SK-N-SH treated with all-trans-retinoic acid at 6 μM for 48 hours (cell line): ENCODE measurements at regions not wholly inside any gene's neighbourhood (a gene's known extent, or its start where the extent isn't known, plus 50 kb on each side); places are given as distances from the start of the nearest gene placed in this dataset.

Experiments used
- ATAC-seq: fragments of 200-7000 bp; cut with Tn5 transposase; 3 replicates; pipeline ENCODE4 v1.9.1; 2020; ENCODE audit warnings: mild to moderate bottlenecking, moderate library complexity
- ARNTL ChIP-seq: fragments of 450-650 bp; formaldehyde crosslinking; IDR thresholded peaks from 2 replicates; pipeline ENCODE4 v1.5.0; 2020; ENCODE audit warnings: low read depth, mild to moderate bottlenecking, moderate library complexity, borderline replicate concordance
- BACH2 ChIP-seq: fragments of 250-450 bp; sonication (Bioruptor Pico); IDR thresholded peaks from 2 replicates; pipeline ENCODE4 v1.9.0; 2021; ENCODE audit warnings: mild to moderate bottlenecking, borderline replicate concordance
- ESRRG ChIP-seq: fragments of 250-450 bp; sonication (Bioruptor Pico); IDR thresholded peaks from 2 replicates; pipeline ENCODE4 v1.6.1; 2021; ENCODE audit warnings: mild to moderate bottlenecking
- GLIS3 ChIP-seq: fragments of 250-450 bp; sonication (Bioruptor Pico); IDR thresholded peaks from 2 replicates; pipeline ENCODE4 v1.5.0; 2020; ENCODE audit warnings: mild to moderate bottlenecking, moderate library complexity
- PPARA ChIP-seq: fragments of 250-450 bp; sonication (Bioruptor Pico); IDR thresholded peaks from 2 replicates; pipeline ENCODE4 v1.5.0; 2020; ENCODE audit warnings: mild to moderate bottlenecking, borderline replicate concordance
- RARB ChIP-seq: fragments of 250-450 bp; sonication (Bioruptor Pico); IDR thresholded peaks from 2 replicates; pipeline ENCODE4 v1.8.0; 2021; ENCODE audit warnings: mild to moderate bottlenecking, moderate library complexity
- SNAI2 ChIP-seq: fragments of 250-450 bp; sonication (Bioruptor Pico); IDR thresholded peaks from 2 replicates; pipeline ENCODE4 v1.5.0; 2020; ENCODE audit warnings: mild to moderate bottlenecking, moderate library complexity
- TCF4 ChIP-seq: fragments of 250-450 bp; sonication (Bioruptor Pico); IDR thresholded peaks from 2 replicates; pipeline ENCODE4 v1.8.0; 2021; ENCODE audit warnings: mild to moderate bottlenecking, moderate library complexity, borderline replicate concordance
- TOX ChIP-seq: fragments of 250-450 bp; sonication (Bioruptor Pico); IDR thresholded peaks from 2 replicates; pipeline ENCODE4 v1.8.0; 2021; ENCODE audit warnings: mild to moderate bottlenecking, moderate library complexity, borderline replicate concordance
- ZC3H10 ChIP-seq: fragments of 250-450 bp; sonication (Bioruptor Pico); IDR thresholded peaks from 2 replicates; pipeline ENCODE4 v1.5.1; 2021; ENCODE audit warnings: mild to moderate bottlenecking, moderate library complexity
- ZFP3 ChIP-seq: fragments of 250-450 bp; sonication (Bioruptor Pico); IDR thresholded peaks from 2 replicates; pipeline ENCODE4 v1.5.0; 2020; ENCODE audit warnings: mild to moderate bottlenecking, moderate library complexity
- ZFP30 ChIP-seq: fragments of 450-650 bp; formaldehyde crosslinking; IDR thresholded peaks from 2 replicates; pipeline ENCODE4 v1.5.0; 2022; ENCODE audit warnings: mild to moderate bottlenecking, moderate library complexity
- ZNF565 ChIP-seq: fragments of 450-650 bp; formaldehyde crosslinking; conservative IDR thresholded peaks from 2 replicates; pipeline ENCODE4 v1.5.0; 2020; ENCODE audit warnings: low read depth, mild to moderate bottlenecking, moderate library complexity
- ZNF70 ChIP-seq: fragments of 450-650 bp; formaldehyde crosslinking; IDR thresholded peaks from 2 replicates; pipeline ENCODE4 v1.5.0; 2020; ENCODE audit warnings: mild to moderate bottlenecking, moderate library complexity
- ZNF8 ChIP-seq: fragments of 450-650 bp; formaldehyde crosslinking; IDR thresholded peaks from 2 replicates; pipeline ENCODE4 v1.5.0; 2020; ENCODE audit warnings: mild to moderate bottlenecking, moderate library complexity
- TF ChIP-seq, protein P1 (sequence below): fragments of 250-450 bp; sonication (Bioruptor Pico); IDR thresholded peaks from 2 replicates; pipeline ENCODE4 v1.8.0; 2020; ENCODE audit warnings: mild to moderate bottlenecking, moderate library complexity, borderline replicate concordance
- TF ChIP-seq, protein P2 (sequence below): fragments of 250-450 bp; sonication (Bioruptor Pico); IDR thresholded peaks from 2 replicates; pipeline ENCODE4 v1.8.0; 2021; ENCODE audit warnings: low read depth, mild to moderate bottlenecking, moderate library complexity, borderline replicate concordance
- TF ChIP-seq, protein P3 (sequence below): fragments of 250-450 bp; sonication (Bioruptor Pico); IDR thresholded peaks from 2 replicates; pipeline ENCODE4 v1.5.1; 2020; ENCODE audit warnings: low read depth, mild to moderate bottlenecking, moderate library complexity
- TF ChIP-seq, protein P4 (sequence below): fragments of 250-450 bp; sonication (Bioruptor Pico); IDR thresholded peaks from 2 replicates; pipeline ENCODE4 v1.5.0; 2020; ENCODE audit warnings: mild to moderate bottlenecking, moderate library complexity
- TF ChIP-seq, protein P5 (sequence below): fragments of 250-450 bp; sonication (Bioruptor Pico); IDR thresholded peaks from 2 replicates; pipeline ENCODE4 v1.5.1; 2021; ENCODE audit warnings: mild to moderate bottlenecking, moderate library complexity

DNA sequence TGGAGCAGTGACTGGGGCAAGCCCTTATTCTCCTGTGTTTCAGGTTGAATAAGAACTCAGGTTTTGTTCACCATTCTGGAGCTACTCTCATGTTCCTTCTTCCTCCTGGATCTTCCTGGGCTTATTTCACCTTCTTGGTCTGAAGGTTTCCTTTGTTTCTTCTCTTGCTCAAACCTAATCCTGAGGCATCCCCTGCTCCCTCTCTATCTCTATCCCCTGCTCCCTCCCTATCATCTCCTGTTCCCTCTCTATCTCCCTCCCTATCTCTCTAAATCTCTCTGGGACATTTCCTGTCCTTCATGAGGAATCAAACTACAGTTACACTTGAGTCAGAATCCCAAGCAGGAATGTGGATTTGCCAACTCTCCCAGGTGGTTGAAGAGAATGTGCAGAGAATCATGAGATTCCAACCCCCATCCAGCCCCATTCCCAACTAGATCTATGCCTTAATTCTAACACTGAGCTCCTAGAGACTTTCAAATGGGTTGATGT is 134.9 kb upstream of the ZIC3 start:
- ATAC-seq = no peak
- TF ChIP-seq ZNF8 (CRISPR knock-in tag) (no peak), GLIS3 (CRISPR knock-in tag) (no peak), RARB (CRISPR knock-in tag) (no peak), ZFP30 (CRISPR knock-in tag) (no peak), TOX (no peak), SNAI2 (CRISPR knock-in tag) (no peak)
- TF ChIP-seq, protein P1, sequence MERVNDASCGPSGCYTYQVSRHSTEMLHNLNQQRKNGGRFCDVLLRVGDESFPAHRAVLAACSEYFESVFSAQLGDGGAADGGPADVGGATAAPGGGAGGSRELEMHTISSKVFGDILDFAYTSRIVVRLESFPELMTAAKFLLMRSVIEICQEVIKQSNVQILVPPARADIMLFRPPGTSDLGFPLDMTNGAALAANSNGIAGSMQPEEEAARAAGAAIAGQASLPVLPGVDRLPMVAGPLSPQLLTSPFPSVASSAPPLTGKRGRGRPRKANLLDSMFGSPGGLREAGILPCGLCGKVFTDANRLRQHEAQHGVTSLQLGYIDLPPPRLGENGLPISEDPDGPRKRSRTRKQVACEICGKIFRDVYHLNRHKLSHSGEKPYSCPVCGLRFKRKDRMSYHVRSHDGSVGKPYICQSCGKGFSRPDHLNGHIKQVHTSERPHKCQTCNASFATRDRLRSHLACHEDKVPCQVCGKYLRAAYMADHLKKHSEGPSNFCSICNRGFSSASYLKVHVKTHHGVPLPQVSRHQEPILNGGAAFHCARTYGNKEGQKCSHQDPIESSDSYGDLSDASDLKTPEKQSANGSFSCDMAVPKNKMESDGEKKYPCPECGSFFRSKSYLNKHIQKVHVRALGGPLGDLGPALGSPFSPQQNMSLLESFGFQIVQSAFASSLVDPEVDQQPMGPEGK = no peak
- TF ChIP-seq, protein P2, sequence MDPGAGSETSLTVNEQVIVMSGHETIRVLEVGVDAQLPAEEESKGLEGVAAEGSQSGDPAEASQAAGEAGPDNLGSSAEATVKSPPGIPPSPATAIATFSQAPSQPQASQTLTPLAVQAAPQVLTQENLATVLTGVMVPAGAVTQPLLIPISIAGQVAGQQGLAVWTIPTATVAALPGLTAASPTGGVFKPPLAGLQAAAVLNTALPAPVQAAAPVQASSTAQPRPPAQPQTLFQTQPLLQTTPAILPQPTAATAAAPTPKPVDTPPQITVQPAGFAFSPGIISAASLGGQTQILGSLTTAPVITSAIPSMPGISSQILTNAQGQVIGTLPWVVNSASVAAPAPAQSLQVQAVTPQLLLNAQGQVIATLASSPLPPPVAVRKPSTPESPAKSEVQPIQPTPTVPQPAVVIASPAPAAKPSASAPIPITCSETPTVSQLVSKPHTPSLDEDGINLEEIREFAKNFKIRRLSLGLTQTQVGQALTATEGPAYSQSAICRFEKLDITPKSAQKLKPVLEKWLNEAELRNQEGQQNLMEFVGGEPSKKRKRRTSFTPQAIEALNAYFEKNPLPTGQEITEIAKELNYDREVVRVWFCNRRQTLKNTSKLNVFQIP (CRISPR knock-in tag) = no peak
- TF ChIP-seq, protein P3, sequence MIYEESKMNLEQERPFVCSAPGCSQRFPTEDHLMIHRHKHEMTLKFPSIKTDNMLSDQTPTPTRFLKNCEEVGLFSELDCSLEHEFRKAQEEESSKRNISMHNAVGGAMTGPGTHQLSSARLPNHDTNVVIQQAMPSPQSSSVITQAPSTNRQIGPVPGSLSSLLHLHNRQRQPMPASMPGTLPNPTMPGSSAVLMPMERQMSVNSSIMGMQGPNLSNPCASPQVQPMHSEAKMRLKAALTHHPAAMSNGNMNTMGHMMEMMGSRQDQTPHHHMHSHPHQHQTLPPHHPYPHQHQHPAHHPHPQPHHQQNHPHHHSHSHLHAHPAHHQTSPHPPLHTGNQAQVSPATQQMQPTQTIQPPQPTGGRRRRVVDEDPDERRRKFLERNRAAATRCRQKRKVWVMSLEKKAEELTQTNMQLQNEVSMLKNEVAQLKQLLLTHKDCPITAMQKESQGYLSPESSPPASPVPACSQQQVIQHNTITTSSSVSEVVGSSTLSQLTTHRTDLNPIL (CRISPR knock-in tag) = no peak
- TF ChIP-seq, protein P4, sequence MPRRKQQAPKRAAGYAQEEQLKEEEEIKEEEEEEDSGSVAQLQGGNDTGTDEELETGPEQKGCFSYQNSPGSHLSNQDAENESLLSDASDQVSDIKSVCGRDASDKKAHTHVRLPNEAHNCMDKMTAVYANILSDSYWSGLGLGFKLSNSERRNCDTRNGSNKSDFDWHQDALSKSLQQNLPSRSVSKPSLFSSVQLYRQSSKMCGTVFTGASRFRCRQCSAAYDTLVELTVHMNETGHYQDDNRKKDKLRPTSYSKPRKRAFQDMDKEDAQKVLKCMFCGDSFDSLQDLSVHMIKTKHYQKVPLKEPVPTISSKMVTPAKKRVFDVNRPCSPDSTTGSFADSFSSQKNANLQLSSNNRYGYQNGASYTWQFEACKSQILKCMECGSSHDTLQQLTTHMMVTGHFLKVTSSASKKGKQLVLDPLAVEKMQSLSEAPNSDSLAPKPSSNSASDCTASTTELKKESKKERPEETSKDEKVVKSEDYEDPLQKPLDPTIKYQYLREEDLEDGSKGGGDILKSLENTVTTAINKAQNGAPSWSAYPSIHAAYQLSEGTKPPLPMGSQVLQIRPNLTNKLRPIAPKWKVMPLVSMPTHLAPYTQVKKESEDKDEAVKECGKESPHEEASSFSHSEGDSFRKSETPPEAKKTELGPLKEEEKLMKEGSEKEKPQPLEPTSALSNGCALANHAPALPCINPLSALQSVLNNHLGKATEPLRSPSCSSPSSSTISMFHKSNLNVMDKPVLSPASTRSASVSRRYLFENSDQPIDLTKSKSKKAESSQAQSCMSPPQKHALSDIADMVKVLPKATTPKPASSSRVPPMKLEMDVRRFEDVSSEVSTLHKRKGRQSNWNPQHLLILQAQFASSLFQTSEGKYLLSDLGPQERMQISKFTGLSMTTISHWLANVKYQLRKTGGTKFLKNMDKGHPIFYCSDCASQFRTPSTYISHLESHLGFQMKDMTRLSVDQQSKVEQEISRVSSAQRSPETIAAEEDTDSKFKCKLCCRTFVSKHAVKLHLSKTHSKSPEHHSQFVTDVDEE (CRISPR knock-in tag) = no peak

DNA sequence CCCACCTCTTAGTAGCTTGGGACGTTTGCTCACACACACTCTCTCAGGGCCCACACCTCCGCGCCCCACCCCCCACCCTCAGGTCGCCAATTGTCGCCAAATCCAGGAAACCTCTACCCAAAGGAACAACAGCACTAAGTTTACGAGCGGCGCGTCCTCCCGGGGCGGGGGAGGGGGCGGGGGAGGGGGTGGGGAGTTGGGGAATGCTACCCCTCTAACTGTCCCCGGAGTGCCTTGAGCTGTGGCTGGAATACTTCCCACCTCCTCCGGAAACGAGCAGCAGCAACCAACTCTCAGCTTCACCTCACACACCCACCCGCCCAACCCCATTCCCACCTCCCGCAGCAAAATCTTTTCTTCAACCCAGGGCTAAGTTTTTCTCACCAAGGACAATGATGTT is 135.6 kb upstream of the ZIC3 start:
- ATAC-seq = no peak
- TF ChIP-seq SNAI2 (CRISPR knock-in tag) (no peak), TOX (no peak), ZC3H10 (no peak), ESRRG (CRISPR knock-in tag) (no peak), ZFP30 (CRISPR knock-in tag) (no peak), GLIS3 (CRISPR knock-in tag) (no peak), ZNF8 (CRISPR knock-in tag) (no peak), ARNTL (CRISPR knock-in tag) (no peak), ZNF70 (CRISPR knock-in tag) (no peak), ZNF565 (CRISPR knock-in tag) (no peak), ZFP3 (no peak), BACH2 (no peak), RARB (CRISPR knock-in tag) (no peak), TCF4 (no peak), PPARA (CRISPR knock-in tag) (no peak)
- TF ChIP-seq, protein P5, sequence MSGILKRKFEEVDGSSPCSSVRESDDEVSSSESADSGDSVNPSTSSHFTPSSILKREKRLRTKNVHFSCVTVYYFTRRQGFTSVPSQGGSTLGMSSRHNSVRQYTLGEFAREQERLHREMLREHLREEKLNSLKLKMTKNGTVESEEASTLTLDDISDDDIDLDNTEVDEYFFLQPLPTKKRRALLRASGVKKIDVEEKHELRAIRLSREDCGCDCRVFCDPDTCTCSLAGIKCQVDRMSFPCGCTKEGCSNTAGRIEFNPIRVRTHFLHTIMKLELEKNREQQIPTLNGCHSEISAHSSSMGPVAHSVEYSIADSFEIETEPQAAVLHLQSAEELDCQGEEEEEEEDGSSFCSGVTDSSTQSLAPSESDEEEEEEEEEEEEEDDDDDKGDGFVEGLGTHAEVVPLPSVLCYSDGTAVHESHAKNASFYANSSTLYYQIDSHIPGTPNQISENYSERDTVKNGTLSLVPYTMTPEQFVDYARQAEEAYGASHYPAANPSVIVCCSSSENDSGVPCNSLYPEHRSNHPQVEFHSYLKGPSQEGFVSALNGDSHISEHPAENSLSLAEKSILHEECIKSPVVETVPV (CRISPR knock-in tag) = no peak
- TF ChIP-seq, protein P4 (CRISPR knock-in tag) = no peak
- TF ChIP-seq, protein P3 (CRISPR knock-in tag) = no peak
- TF ChIP-seq, protein P2 (CRISPR knock-in tag) = no peak
- TF ChIP-seq, protein P1 = no peak
